IMR-90 (cell line): ENCODE measurements at regions not wholly inside any gene's neighbourhood (a gene's known extent, or its start where the extent isn't known, plus 50 kb on each side); places are given as distances from the start of the nearest gene placed in this dataset.
A peak's percentile ranks its signal among the peaks of the same experiment; 100 is the strongest.

Experiments
- ATAC-seq: fragments of 200-7000 bp; cut with Tn5 transposase; 2 replicates; pipeline ENCODE4 v1.9.1; 2020; ENCODE audit warnings: low read depth, mild to moderate bottlenecking, moderate library complexity
- BruUV-seq: library from RNA; stranded (reverse); fragments of 400-500 nt; replicated peaks from 2 replicates; lab custom pipeline; 2021; lab: Mats Ljungman, UMichigan
- CTCF ChIA-PET: fragments of 300-600 bp; formaldehyde crosslinking; extraction: SDS; loops from one replicate; lab custom pipeline; 2021; ENCODE audit warnings: antibody characterized with exemption; lab: Yijun Ruan, JAX
- POLR2A ChIA-PET: fragments of 300-600 bp; sonication (Branson Sonifier 250); formaldehyde crosslinking; loops from one replicate; lab custom pipeline; 2022; ENCODE audit warnings: antibody characterized with exemption; ENCODE audit not compliant: unreplicated experiment; lab: Charles Lee
- DNase-seq: peaks from one replicate; pipeline ENCODE4 v3.0.0; 2013
- H2AFZ ChIP-seq: replicated peaks from 2 replicates; pipeline ENCODE3; 2013; ENCODE audit warnings: low read length, mild to moderate bottlenecking; ENCODE audit not compliant: poor library complexity
- H2AK5ac ChIP-seq: 2 replicates; pipeline ENCODE4 v1.6.1; 2013; ENCODE audit warnings: low read depth, low read length, inconsistent platforms
- H2AK9ac ChIP-seq: replicated peaks from 2 replicates; pipeline ENCODE3; 2013; ENCODE audit warnings: mild to moderate bottlenecking, low read depth, low read length, moderate library complexity; ENCODE audit not compliant: poor library complexity
- H2BK120ac ChIP-seq: 2 replicates; pipeline ENCODE4 v1.6.1; 2013; ENCODE audit warnings: low read depth, low read length, inconsistent platforms
- H2BK15ac ChIP-seq: 3 replicates; pipeline ENCODE4 v1.6.1; 2013; ENCODE audit warnings: low read depth, low read length, inconsistent platforms
- H2BK20ac ChIP-seq: 2 replicates; pipeline ENCODE4 v1.6.1; 2013; ENCODE audit warnings: low read depth, mild to moderate bottlenecking, inconsistent platforms, low read length, moderate library complexity
- H2BK5ac ChIP-seq: 2 replicates; pipeline ENCODE4 v1.6.1; 2013; ENCODE audit warnings: mild to moderate bottlenecking, low read depth, low read length, inconsistent platforms; ENCODE audit not compliant: poor library complexity, severe bottlenecking
- H3K14ac ChIP-seq: replicated peaks from 2 replicates; pipeline ENCODE4 v1.6.1; 2013; ENCODE audit warnings: low read depth, low read length, inconsistent platforms
- H3K18ac ChIP-seq: 2 replicates; pipeline ENCODE4 v1.6.1; 2013; ENCODE audit warnings: low read depth, low read length, control low read depth
- H3K23ac ChIP-seq: 2 replicates; pipeline ENCODE4 v1.6.1; 2013; ENCODE audit warnings: low read depth, low read length, inconsistent platforms
- H3K27ac ChIP-seq: 2 replicates; pipeline ENCODE4 v1.5.1; 2013; ENCODE audit warnings: mild to moderate bottlenecking, control low read depth, low read length; ENCODE audit not compliant: insufficient read depth
- H3K27me3 ChIP-seq: 2 replicates; pipeline ENCODE4 v1.6.1; 2013; ENCODE audit warnings: low read length; ENCODE audit not compliant: control insufficient read depth, insufficient read depth
- H3K36me3 ChIP-seq: 2 replicates; pipeline ENCODE4 v1.6.1; 2013; ENCODE audit warnings: low read length, mixed read lengths; ENCODE audit not compliant: control insufficient read depth, insufficient read depth
- H3K4ac ChIP-seq: 2 replicates; pipeline ENCODE4 v1.6.1; 2013; ENCODE audit warnings: low read depth, low read length, inconsistent platforms
- H3K4me1 ChIP-seq: 2 replicates; pipeline ENCODE4 v1.6.1; 2013; ENCODE audit warnings: low read length, mixed read lengths; ENCODE audit not compliant: control insufficient read depth, insufficient read depth
- H3K4me2 ChIP-seq: 2 replicates; pipeline ENCODE4 v1.6.1; 2013; ENCODE audit warnings: low read depth, mild to moderate bottlenecking, control low read depth, low read length, moderate library complexity
- H3K4me3 ChIP-seq: 2 replicates; pipeline ENCODE4 v1.5.1; 2013; ENCODE audit warnings: low read depth, mild to moderate bottlenecking, control low read depth, low read length, moderate library complexity; ENCODE audit not compliant: insufficient read depth
- H3K56ac ChIP-seq: 2 replicates; pipeline ENCODE4 v1.6.1; 2013; ENCODE audit warnings: low read length, inconsistent platforms; ENCODE audit not compliant: insufficient read depth; ENCODE audit errors: extremely low read depth
- H3K79me1 ChIP-seq, 2 experiments: 2 replicates each; pipeline ENCODE4 v1.6.1; 2013; ENCODE audit warnings: low read length in 2 of 2, inconsistent platforms in 1 of 2, low read depth in 1 of 2
- H3K9ac ChIP-seq: 2 replicates; pipeline ENCODE4 v1.6.1; 2013; ENCODE audit warnings: low read depth, low read length, control low read depth
- H3K9me1 ChIP-seq: 2 replicates; pipeline ENCODE4 v1.6.1; 2013; ENCODE audit warnings: low read length, inconsistent platforms; ENCODE audit not compliant: insufficient read depth
- H3K9me3 ChIP-seq: 2 replicates; pipeline ENCODE4 v1.6.1; 2013; ENCODE audit warnings: low read length; ENCODE audit not compliant: control insufficient read depth, insufficient read depth
- H4K20me1 ChIP-seq: 2 replicates; pipeline ENCODE4 v1.6.1; 2013; ENCODE audit warnings: low read length, inconsistent platforms; ENCODE audit not compliant: insufficient read depth
- H4K5ac ChIP-seq: 2 replicates; pipeline ENCODE4 v1.6.1; 2013; ENCODE audit warnings: mild to moderate bottlenecking, low read depth, low read length, control low read depth
- H4K8ac ChIP-seq, 2 experiments: 2 replicates each; pipeline ENCODE4 v1.6.1; 2013; ENCODE audit warnings: low read depth in 2 of 2, low read length in 2 of 2, control low read depth in 1 of 2, inconsistent platforms in 1 of 2
- H4K91ac ChIP-seq: 2 replicates; pipeline ENCODE4 v1.6.1; 2013; ENCODE audit warnings: low read depth, low read length, inconsistent platforms; ENCODE audit not compliant: insufficient read depth
- BHLHE40 ChIP-seq: fragments of 150-350 bp; IDR thresholded peaks from 2 replicates; pipeline ENCODE4 v1.6.1; 2016; ENCODE audit warnings: mild to moderate bottlenecking, low read depth, low read length
- CEBPB ChIP-seq: IDR thresholded peaks from 2 replicates; pipeline ENCODE4 v1.6.1; 2012; ENCODE audit warnings: low read depth, low read length, improper control_type of control experiment
- CTCF ChIP-seq: conservative IDR thresholded peaks from 2 replicates; pipeline ENCODE4 v1.5.1; 2012; ENCODE audit warnings: mild to moderate bottlenecking, low read depth, low read length, improper control_type of control experiment
- ELK1 ChIP-seq: fragments of 150-350 bp; IDR thresholded peaks from 2 replicates; pipeline ENCODE4 v1.6.1; 2016; ENCODE audit warnings: low read depth, mild to moderate bottlenecking, low read length, moderate library complexity, borderline replicate concordance
- MAFK ChIP-seq: IDR thresholded peaks from 2 replicates; pipeline ENCODE4 v1.6.1; 2012; ENCODE audit warnings: low read depth, low read length, improper control_type of control experiment
- MAZ ChIP-seq: IDR thresholded peaks from 2 replicates; pipeline ENCODE4 v1.6.1; 2012; ENCODE audit warnings: low read depth, mild to moderate bottlenecking, low read length, improper control_type of control experiment, moderate library complexity, borderline replicate concordance
- NFE2L2 ChIP-seq: fragments of 150-350 bp; IDR thresholded peaks from 2 replicates; pipeline ENCODE4 v1.6.1; 2016; ENCODE audit warnings: low read depth, mild to moderate bottlenecking, low read length
- RFX5 ChIP-seq: IDR thresholded peaks from 2 replicates; pipeline ENCODE4 v1.8.0; 2012; ENCODE audit warnings: low read depth, mild to moderate bottlenecking, low read length, moderate library complexity
- SMC3 ChIP-seq: fragments of 150-350 bp; IDR thresholded peaks from 2 replicates; pipeline ENCODE4 v1.6.1; 2016; ENCODE audit warnings: low read depth, mild to moderate bottlenecking, antibody characterized with exemption, low read length, moderate library complexity
- WGBS, 2 experiments: methylation state at CpG; one replicate each; pipeline versions ENCODE4 v1.1.5 to v1.1.7; 2013; ENCODE audit warnings: missing lambda C conversion rate in 2 of 2; ENCODE audit not compliant: insufficient read length in 1 of 2; ENCODE audit errors: extremely low coverage in 2 of 2; 5-methylcytosine and 5-hydroxymethylcytosine counted together
- dilution Hi-C: fragments of 300-500 bp; cut with HindIII; formaldehyde crosslinking; loops from one replicate; pipeline ENCODE4 v1.14.3; 2018; ENCODE audit warnings: low sequenced_read_pairs; ENCODE audit not compliant: unreplicated experiment
- in situ Hi-C: fragments of 300-500 bp; cut with MboI; formaldehyde crosslinking; loops from 3 replicates; pipeline ENCODE4 v1.14.3; 2019; ENCODE audit warnings: low sequenced_read_pairs, inconsistent platforms, mixed read lengths
- intact Hi-C: fragments of 100-400 bp; cut with micrococcal nuclease; formaldehyde crosslinking; loops from 2 replicates; pipeline ENCODE4 v1.10.0; 2022
- TF ChIP-seq, protein P1 (sequence below): fragments of 150-350 bp; IDR thresholded peaks from 2 replicates; pipeline ENCODE4 v1.6.1; 2017; ENCODE audit warnings: mild to moderate bottlenecking, antibody characterized with exemption, low read length, low read depth

- H3K14ac ChIP-seq, result no peak overlapping the region
- dilution Hi-C loops, result no loop called here
- no peaks in the 10 kb centered on the region for H3K79me1 ChIP-seq
- H2BK120ac ChIP-seq, result no peak overlapping the region
- no peak overlapping the region for H2AFZ ChIP-seq
- intact Hi-C loops, result loop anchor here (10.0 kb wide), 2 partner anchors 182 to 252 kb away; no protein-coding TSS in a partner anchor
- H3K27me3 ChIP-seq, result no peaks in the 10 kb centered on the region
- no peak overlapping the region for H3K23ac ChIP-seq
- no CpG with 5 or more reads among the region's 1 CpG for WGBS, 2 experiments
- POLR2A ChIA-PET, result interaction anchor here (0.5 kb wide), 1 partner anchor 162 kb away, joined by 3 read pairs; no protein-coding TSS in a partner anchor
- no peak overlapping the region for H4K8ac ChIP-seq
- H3K4me3 ChIP-seq, result no peak overlapping the region
- in situ Hi-C loops, result loop anchor here (10.0 kb wide), 1 partner anchor 92 kb away; no protein-coding TSS in a partner anchor
- no peaks in the 10 kb centered on the region for H4K20me1 ChIP-seq
- H3K18ac ChIP-seq, result no peak overlapping the region
- H3K9ac ChIP-seq, result no peak overlapping the region
- peaks cover 5% of the 10 kb centered on the region for H3K4me1 ChIP-seq
- ATAC-seq (peak; percentile 27), DNase-seq (peak; percentile 52)
- no peak overlapping the region for H3K4ac ChIP-seq
- H2BK5ac ChIP-seq, result peak overlapping the region; percentile 43
- H2BK20ac ChIP-seq, result no peak overlapping the region
- H3K36me3 ChIP-seq, result no peaks in the 10 kb centered on the region
- H3K9me3 ChIP-seq, result no peaks in the 10 kb centered on the region
- peaks cover 9% of the 10 kb centered on the region for H3K9me1 ChIP-seq
- no peak for TF ChIP-seq NFE2L2
- no peak for TF ChIP-seq CEBPB
- TF ChIP-seq CTCF, result no peak
- no peak for TF ChIP-seq BHLHE40
- no peak for TF ChIP-seq MAZ
- TF ChIP-seq, protein P1, sequence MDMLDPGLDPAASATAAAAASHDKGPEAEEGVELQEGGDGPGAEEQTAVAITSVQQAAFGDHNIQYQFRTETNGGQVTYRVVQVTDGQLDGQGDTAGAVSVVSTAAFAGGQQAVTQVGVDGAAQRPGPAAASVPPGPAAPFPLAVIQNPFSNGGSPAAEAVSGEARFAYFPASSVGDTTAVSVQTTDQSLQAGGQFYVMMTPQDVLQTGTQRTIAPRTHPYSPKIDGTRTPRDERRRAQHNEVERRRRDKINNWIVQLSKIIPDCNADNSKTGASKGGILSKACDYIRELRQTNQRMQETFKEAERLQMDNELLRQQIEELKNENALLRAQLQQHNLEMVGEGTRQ, result no peak
- TF ChIP-seq MAFK, result no peak
- TF ChIP-seq RFX5, result no peak
- no peak for TF ChIP-seq ELK1
- no peak for TF ChIP-seq SMC3
- no peak overlapping the region for H3K27ac ChIP-seq
- no peak overlapping the region for H4K91ac ChIP-seq
- H2AK9ac ChIP-seq, result no peak overlapping the region
- CTCF ChIA-PET, result interaction anchor here (0.6 to 2.0 kb wide), 6 partner anchors 29 to 1859 kb away, joined by 3 to 7 read pairs (median 3); no protein-coding TSS in a partner anchor
- H2BK15ac ChIP-seq, result no peak overlapping the region
- no peak overlapping the region; the same call in 1 of the 2 replicates for H3K4me2 ChIP-seq
- H3K56ac ChIP-seq, result no peak overlapping the region
- no peak overlapping the region for H2AK5ac ChIP-seq
- BruUV-seq, result no TSS peak
- no peak overlapping the region for H4K5ac ChIP-seq
Observed at GRCh38 chr3:66136597-66136996, 84.2 kb upstream of the SLC25A26 start.
